Progenitor cell of endocrine pancreas (in vitro differentiated cells): ENCODE measurements at regions not wholly inside any gene's neighbourhood (a gene's known extent, or its start where the extent isn't known, plus 50 kb on each side); places are given as distances from the start of the nearest gene placed in this dataset.
"Not testable (repeated sequence)": the region's sequence is repeated elsewhere in the genome, so short reads cannot be mapped to it uniquely, and the experiment has no call there.

Experiments used
- DNase-seq: peaks from one replicate; pipeline ENCODE4 v3.0.0; 2021; ENCODE audit warnings: low spot score; ENCODE audit not compliant: unreplicated experiment
- H3K27ac Mint-ChIP-seq: 2 replicates; pipeline ENCODE4 v1.8.0; 2021; ENCODE audit warnings: mild to moderate bottlenecking, moderate library complexity, mixed read lengths
- H3K27me3 Mint-ChIP-seq: 2 replicates; pipeline ENCODE4 v1.8.0; 2021; ENCODE audit warnings: mixed read lengths
- H3K36me3 Mint-ChIP-seq: 2 replicates; pipeline ENCODE4 v1.8.0; 2022; ENCODE audit warnings: mixed read lengths; ENCODE audit not compliant: insufficient read depth
- H3K4me1 Mint-ChIP-seq: 2 replicates; pipeline ENCODE4 v1.8.0; 2021; ENCODE audit warnings: low read depth, mixed read lengths
- H3K4me3 Mint-ChIP-seq: 2 replicates; pipeline ENCODE4 v1.8.0; 2021; ENCODE audit warnings: low read depth, mild to moderate bottlenecking, moderate library complexity, mixed read lengths
- H3K9me3 Mint-ChIP-seq: 2 replicates; pipeline ENCODE4 v1.8.0; 2021; ENCODE audit warnings: low read depth, mixed read lengths
- TF ChIP-seq, protein P1 (sequence below): fragments of 200-600 bp; sonication (generic); IDR thresholded peaks from one replicate; pipeline ENCODE4 v1.5.0; 2021; ENCODE audit warnings: antibody characterized with exemption, mild to moderate bottlenecking; ENCODE audit not compliant: unreplicated experiment

- no peaks in the 10 kb centered on the region for H3K27me3 Mint-ChIP-seq
- H3K36me3 Mint-ChIP-seq = peaks cover 1% of the 10 kb centered on the region
- no peak overlapping the region for H3K27ac Mint-ChIP-seq
- no peak for DNase-seq
- peaks cover 12% of the 10 kb centered on the region for H3K9me3 Mint-ChIP-seq
- H3K4me3 Mint-ChIP-seq = no peak overlapping the region
- H3K4me1 Mint-ChIP-seq = peaks cover 3% of the 10 kb centered on the region
- TF ChIP-seq, protein P1, sequence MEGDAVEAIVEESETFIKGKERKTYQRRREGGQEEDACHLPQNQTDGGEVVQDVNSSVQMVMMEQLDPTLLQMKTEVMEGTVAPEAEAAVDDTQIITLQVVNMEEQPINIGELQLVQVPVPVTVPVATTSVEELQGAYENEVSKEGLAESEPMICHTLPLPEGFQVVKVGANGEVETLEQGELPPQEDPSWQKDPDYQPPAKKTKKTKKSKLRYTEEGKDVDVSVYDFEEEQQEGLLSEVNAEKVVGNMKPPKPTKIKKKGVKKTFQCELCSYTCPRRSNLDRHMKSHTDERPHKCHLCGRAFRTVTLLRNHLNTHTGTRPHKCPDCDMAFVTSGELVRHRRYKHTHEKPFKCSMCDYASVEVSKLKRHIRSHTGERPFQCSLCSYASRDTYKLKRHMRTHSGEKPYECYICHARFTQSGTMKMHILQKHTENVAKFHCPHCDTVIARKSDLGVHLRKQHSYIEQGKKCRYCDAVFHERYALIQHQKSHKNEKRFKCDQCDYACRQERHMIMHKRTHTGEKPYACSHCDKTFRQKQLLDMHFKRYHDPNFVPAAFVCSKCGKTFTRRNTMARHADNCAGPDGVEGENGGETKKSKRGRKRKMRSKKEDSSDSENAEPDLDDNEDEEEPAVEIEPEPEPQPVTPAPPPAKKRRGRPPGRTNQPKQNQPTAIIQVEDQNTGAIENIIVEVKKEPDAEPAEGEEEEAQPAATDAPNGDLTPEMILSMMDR = no peak
These were observed 78.7 kb upstream of the MSX2 start for GRCh38 chr5:174645677-174646076.

DNA sequence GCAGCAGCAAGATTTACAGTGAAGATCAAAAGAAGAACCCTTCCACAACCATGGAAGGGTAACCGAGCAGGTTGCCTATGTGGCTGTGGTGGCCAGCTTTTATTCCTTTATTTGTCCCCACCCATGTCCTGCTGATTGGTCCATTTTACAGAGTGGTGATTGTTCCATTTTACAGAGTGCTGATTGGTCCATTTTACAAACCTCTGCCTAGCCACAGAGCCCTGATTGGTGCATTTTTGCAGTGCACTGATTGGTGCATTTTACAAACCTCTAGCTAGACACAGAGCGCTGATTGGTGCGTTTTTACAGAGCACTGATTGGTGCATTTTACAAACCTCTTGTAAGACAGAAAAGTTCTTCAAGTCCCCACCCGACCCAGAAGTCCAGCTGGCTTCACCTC is 75.8 kb upstream of the MSX2 start:
- not testable (repeated sequence) for H3K4me1 Mint-ChIP-seq, H3K27ac Mint-ChIP-seq, H3K36me3 Mint-ChIP-seq, H3K27me3 Mint-ChIP-seq, DNase-seq, H3K4me3 Mint-ChIP-seq
- peaks cover 12% of the 10 kb centered on the region for H3K9me3 Mint-ChIP-seq

DNA sequence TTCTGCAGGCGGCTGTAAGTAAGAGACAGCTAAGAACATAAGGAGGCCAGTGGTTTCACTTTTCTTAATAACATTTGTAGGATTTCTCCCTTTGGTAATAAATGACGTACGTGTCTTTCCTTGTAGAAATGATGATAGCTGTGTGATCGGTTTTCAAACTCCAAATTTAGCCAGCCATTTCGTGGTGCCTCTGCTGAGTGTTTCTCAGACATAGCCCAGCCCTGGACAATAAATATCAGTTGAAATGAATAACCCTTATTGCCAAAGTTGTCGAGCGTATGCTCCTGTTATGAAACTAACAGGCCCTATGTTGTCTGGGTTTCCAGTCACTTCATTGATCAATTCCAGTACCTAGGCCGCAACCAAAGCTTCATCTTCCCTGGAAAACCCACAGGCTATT is 75.0 kb upstream of the MSX2 start:
- Mint-ChIP-seq H3K27me3 (no peaks in the 10 kb centered on the region), H3K9me3 (peaks cover 12% of the 10 kb centered on the region), H3K36me3 (peaks cover 1% of the 10 kb centered on the region), H3K27ac (no peak overlapping the region), H3K4me3 (no peak overlapping the region), H3K4me1 (no peaks in the 10 kb centered on the region)
- TF ChIP-seq, protein P1 = no peak
- no peak for DNase-seq

- Mint-ChIP-seq H3K9me3 (no peaks in the 10 kb centered on the region), H3K27me3 (peaks cover 12% of the 10 kb centered on the region), H3K36me3 (no peaks in the 10 kb centered on the region), H3K4me3 (no peak overlapping the region), H3K27ac (no peak overlapping the region), H3K4me1 (no peaks in the 10 kb centered on the region)
- TF ChIP-seq, protein P1 = no peak
- no peak for DNase-seq
These were observed 69.9 kb upstream of the MSX2 start for GRCh38 chr5:174654442-174654841.

- DNase-seq = no peak
- Mint-ChIP-seq H3K9me3 (no peaks in the 10 kb centered on the region), H3K27me3 (peaks cover 12% of the 10 kb centered on the region), H3K36me3 (no peaks in the 10 kb centered on the region), H3K27ac (no peak overlapping the region), H3K4me1 (no peaks in the 10 kb centered on the region), H3K4me3 (no peak overlapping the region)
- TF ChIP-seq, protein P1 = no peak
These were observed 69.0 kb upstream of the MSX2 start for GRCh38 chr5:174655351-174655750.

DNA sequence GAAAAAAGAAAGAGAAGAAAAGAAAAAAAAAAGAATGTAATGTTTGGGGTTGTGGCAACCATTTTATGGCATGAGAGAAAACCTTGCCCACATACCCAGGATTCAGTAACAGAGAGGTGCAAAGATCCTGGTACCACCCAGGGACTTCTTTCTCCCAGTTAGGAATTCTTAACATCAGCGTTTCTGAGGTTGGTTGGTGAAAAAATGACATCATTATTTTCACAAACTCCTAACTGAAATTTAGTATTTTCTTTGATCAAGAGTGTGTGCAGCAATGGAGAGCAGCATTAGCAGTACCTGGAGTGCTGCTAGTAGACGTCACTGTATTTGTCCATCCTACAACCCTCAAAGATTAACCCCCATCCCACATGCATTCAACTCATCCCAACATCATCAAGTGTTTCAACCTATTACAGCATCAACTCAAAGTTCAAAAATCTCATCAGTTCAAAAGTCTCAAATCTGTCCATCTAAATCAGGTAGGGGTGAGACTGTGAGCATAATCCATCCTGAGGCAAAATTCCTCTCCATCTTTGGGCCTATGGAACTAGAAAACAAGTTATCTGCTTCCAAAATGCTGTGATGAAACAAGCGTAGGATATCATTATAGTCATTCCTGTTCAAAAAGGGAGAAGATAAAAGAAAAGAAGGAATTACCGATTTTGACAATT is 60.1 kb upstream of the MSX2 start:
- Mint-ChIP-seq H3K27me3 (peaks cover 22% of the 10 kb centered on the region), H3K4me1 (no peaks in the 10 kb centered on the region), H3K4me3 (no peak overlapping the region), H3K36me3 (peaks cover 3% of the 10 kb centered on the region), H3K27ac (no peak overlapping the region), H3K9me3 (peaks cover 8% of the 10 kb centered on the region)
- no peak for DNase-seq
- TF ChIP-seq, protein P1 = no peak
